PC-9 (cell line): ENCODE measurements at regions not wholly inside any gene's neighbourhood (a gene's known extent, or its start where the extent isn't known, plus 50 kb on each side); places are given as distances from the start of the nearest gene placed in this dataset.

Source experiments
- BruUV-seq: library from RNA; stranded (reverse); fragments of 400-500 nt; replicated peaks from 2 replicates; lab custom pipeline; 2021; lab: Mats Ljungman, UMichigan
- CTCF ChIA-PET: fragments of 300-600 bp; sonication (Branson Sonifier 250); formaldehyde crosslinking; loops from one replicate; lab custom pipeline; 2022; ENCODE audit warnings: antibody characterized with exemption; lab: Charles Lee
- POLR2A ChIA-PET: fragments of 300-600 bp; sonication (Branson Sonifier 250); formaldehyde crosslinking; loops from one replicate; lab custom pipeline; 2022; ENCODE audit warnings: antibody characterized with exemption; ENCODE audit not compliant: unreplicated experiment; lab: Charles Lee
- DNase-seq, 2 experiments: peaks; one replicate each; pipeline versions ENCODE4 v3.0.0 to v3.0.0-alpha.2; 2015 to 2022; ENCODE audit warnings: mixed read lengths in 1 of 2
- H2AFZ ChIP-seq: fragments of 200-600 bp; sonication (generic); 2 replicates; pipeline ENCODE4 v1.8.1; 2017; ENCODE audit warnings: antibody characterized with exemption
- H3F3A ChIP-seq: fragments of 200-600 bp; sonication (generic); 2 replicates; pipeline ENCODE4 v1.8.1; 2017; ENCODE audit warnings: antibody characterized with exemption, mild to moderate bottlenecking, low read depth; ENCODE audit not compliant: insufficient read depth
- H3K27ac ChIP-seq: fragments of 200-600 bp; sonication (generic); 2 replicates; pipeline ENCODE4 v1.6.1; 2016; ENCODE audit warnings: mixed run types
- H3K27me3 ChIP-seq: fragments of 200-600 bp; sonication (generic); 2 replicates; pipeline ENCODE4 v1.6.1; 2016; ENCODE audit warnings: low read depth, mixed run types; ENCODE audit not compliant: insufficient read depth
- H3K36me3 ChIP-seq: fragments of 200-600 bp; sonication (generic); 2 replicates; pipeline ENCODE4 v1.6.1; 2016; ENCODE audit warnings: low read depth, mixed run types
- H3K4me1 ChIP-seq: fragments of 200-600 bp; sonication (generic); replicated peaks from 2 replicates; pipeline ENCODE4 v1.6.1; 2016; ENCODE audit warnings: mixed run types; ENCODE audit not compliant: insufficient read depth
- H3K4me2 ChIP-seq: fragments of 200-600 bp; sonication (generic); 2 replicates; pipeline ENCODE4 v1.6.1; 2017; ENCODE audit warnings: mixed run types
- H3K4me3 ChIP-seq: fragments of 200-600 bp; sonication (generic); 2 replicates; pipeline ENCODE4 v1.6.1; 2016; ENCODE audit warnings: mixed run types
- H3K79me2 ChIP-seq: fragments of 200-600 bp; sonication (generic); 2 replicates; pipeline ENCODE4 v1.6.1; 2017; ENCODE audit warnings: low read depth, mixed run types
- H3K9me2 ChIP-seq: fragments of 200-600 bp; sonication (generic); 2 replicates; pipeline ENCODE4 v1.8.1; 2017; ENCODE audit warnings: mild to moderate bottlenecking; ENCODE audit not compliant: insufficient read depth
- H3K9me3 ChIP-seq: fragments of 200-600 bp; sonication (generic); 2 replicates; pipeline ENCODE4 v1.8.1; 2016; ENCODE audit warnings: low read depth; ENCODE audit not compliant: insufficient read depth
- H4K20me1 ChIP-seq: fragments of 200-600 bp; sonication (generic); 2 replicates; pipeline ENCODE4 v1.8.1; 2017; ENCODE audit not compliant: insufficient read depth
- CTCF ChIP-seq: fragments of 200-600 bp; sonication (generic); conservative IDR thresholded peaks from 2 replicates; pipeline ENCODE4 v1.6.1; 2017; ENCODE audit warnings: mixed run types, antibody characterized with exemption, mild to moderate bottlenecking, moderate library complexity
- EZH2 ChIP-seq: fragments of 200-600 bp; sonication (generic); IDR thresholded peaks from 2 replicates; pipeline ENCODE4 v1.8.0; 2017; ENCODE audit warnings: antibody characterized with exemption, low read depth
- intact Hi-C: fragments of 100-400 bp; cut with micrococcal nuclease; formaldehyde crosslinking; loops from one replicate; pipeline ENCODE4 v1.10.0; 2022; ENCODE audit not compliant: unreplicated experiment

- Histone ChIP-seq H3F3A (no peaks in the 10 kb centered on the region), H3K9me3 (no peaks in the 10 kb centered on the region), H3K27ac (no peak overlapping the region), H3K27me3 (no peaks in the 10 kb centered on the region), H3K4me2 (no peak overlapping the region), H3K79me2 (no peaks in the 10 kb centered on the region), H3K4me3 (no peak overlapping the region), H3K36me3 (no peaks in the 10 kb centered on the region), H3K4me1 (no peaks in the 10 kb centered on the region), H3K9me2 (no peaks in the 10 kb centered on the region), H4K20me1 (no peaks in the 10 kb centered on the region), H2AFZ (no peak overlapping the region)
- no peak for TF ChIP-seq EZH2
- no peak for TF ChIP-seq CTCF
- POLR2A ChIA-PET = no interaction called here
- no TSS peak for BruUV-seq
- DNase-seq = no peak
- CTCF ChIA-PET = no interaction called here
- intact Hi-C loops = no loop called here
Measured at GRCh38 chr4:167885071-167885470, 207.3 kb upstream of the ANXA10 start.

- no peaks in the 10 kb centered on the region for H3K9me3 ChIP-seq
- intact Hi-C loops = no loop called here
- ChIA-PET CTCF (no interaction called here), POLR2A (no interaction called here)
- H3K27ac ChIP-seq = no peak overlapping the region
- no peak overlapping the region for H3K4me2 ChIP-seq
- no peaks in the 10 kb centered on the region for H3K4me1 ChIP-seq
- no peaks in the 10 kb centered on the region for H3K79me2 ChIP-seq
- no peaks in the 10 kb centered on the region for H3K9me2 ChIP-seq
- H3K27me3 ChIP-seq = no peaks in the 10 kb centered on the region
- no peak overlapping the region for H2AFZ ChIP-seq
- H4K20me1 ChIP-seq = no peaks in the 10 kb centered on the region
- H3K36me3 ChIP-seq = no peaks in the 10 kb centered on the region
- no peaks in the 10 kb centered on the region for H3F3A ChIP-seq
- no peak overlapping the region for H3K4me3 ChIP-seq
- no peak for TF ChIP-seq EZH2
- no peak for TF ChIP-seq CTCF
- DNase-seq = no peak
- no TSS peak for BruUV-seq
Measured at GRCh38 chr4:167885872-167886271, 206.5 kb upstream of the ANXA10 start.

- Histone ChIP-seq H2AFZ (no peak overlapping the region), H3K9me3 (no peaks in the 10 kb centered on the region), H3K4me3 (no peak overlapping the region), H3K4me2 (no peak overlapping the region), H3K9me2 (no peaks in the 10 kb centered on the region), H3K36me3 (no peaks in the 10 kb centered on the region), H4K20me1 (no peaks in the 10 kb centered on the region), H3K27ac (no peak overlapping the region), H3K4me1 (no peaks in the 10 kb centered on the region), H3K79me2 (no peaks in the 10 kb centered on the region), H3F3A (no peaks in the 10 kb centered on the region), H3K27me3 (no peaks in the 10 kb centered on the region)
- POLR2A ChIA-PET = no interaction called here
- intact Hi-C loops = no loop called here
- TF ChIP-seq EZH2 (no peak), CTCF (no peak)
- BruUV-seq = no TSS peak
- CTCF ChIA-PET = no interaction called here
- no peak for DNase-seq
Measured at GRCh38 chr4:167887726-167888125, 204.6 kb upstream of the ANXA10 start.
